ENCODE measurements at regions not wholly inside any gene's neighbourhood (a gene's known extent, or its start where the extent isn't known, plus 50 kb on each side); places are given as distances from the start of the nearest gene placed in this dataset.

DNA sequence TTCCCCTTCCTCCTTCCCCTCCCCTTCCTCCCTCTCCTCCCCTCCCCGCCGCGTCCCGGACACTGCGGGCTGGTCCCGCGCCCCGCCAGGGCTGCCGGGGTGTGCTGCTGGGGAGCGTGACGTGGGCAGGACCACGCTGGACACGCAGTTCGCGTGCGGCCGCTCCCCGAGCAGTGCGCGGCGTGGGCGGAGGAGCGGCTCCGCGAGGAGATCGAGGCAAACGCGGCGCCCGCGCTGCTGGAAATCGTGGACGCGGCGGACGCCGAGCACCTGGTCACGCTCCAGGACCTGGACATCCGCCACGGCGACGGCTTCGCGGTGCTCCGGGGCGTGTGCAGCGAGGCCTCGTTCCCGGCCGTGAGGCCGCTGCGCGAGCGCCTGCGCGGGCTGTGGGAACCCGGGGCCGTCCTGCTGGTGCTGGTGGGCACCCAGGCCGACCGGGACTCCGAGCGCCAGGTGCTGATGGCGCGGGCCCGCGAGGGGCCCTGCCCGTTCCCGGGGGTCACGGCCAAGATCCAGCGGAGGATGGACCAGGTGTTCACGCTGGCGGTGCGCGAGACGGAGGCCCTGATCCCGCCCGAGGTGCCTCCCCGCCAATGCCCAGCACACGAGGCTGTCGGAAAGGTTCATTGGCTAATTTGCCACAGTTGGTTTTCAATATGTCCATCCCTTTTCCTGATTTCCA, 84.3 kb downstream of the TNFAIP2 start:
- DNase-seq = no peak

- no peak for DNase-seq
Measured at GRCh38 chr14:103209054-103209453, 85.8 kb downstream of the TNFAIP2 start.

DNA sequence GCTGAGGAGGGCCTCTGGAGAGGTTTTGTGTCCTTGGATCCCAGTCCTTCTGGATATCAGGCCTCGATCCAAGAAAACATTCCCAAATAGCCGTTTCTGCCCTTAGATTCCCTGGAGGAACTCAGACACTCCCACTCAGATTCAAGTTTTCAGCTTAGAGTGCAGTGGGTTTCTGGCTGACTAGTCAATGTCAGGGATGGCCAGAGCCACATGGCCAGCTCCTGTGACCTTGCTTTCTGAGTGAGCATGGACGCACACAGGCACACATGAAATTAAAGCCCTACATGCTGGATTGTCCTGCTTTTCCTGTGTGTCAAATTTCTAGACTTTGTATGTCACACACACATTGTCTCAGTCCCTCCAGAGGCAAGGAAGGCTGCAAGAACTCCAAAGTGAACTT, 86.2 kb downstream of the TNFAIP2 start:
- no peak for DNase-seq

DNA sequence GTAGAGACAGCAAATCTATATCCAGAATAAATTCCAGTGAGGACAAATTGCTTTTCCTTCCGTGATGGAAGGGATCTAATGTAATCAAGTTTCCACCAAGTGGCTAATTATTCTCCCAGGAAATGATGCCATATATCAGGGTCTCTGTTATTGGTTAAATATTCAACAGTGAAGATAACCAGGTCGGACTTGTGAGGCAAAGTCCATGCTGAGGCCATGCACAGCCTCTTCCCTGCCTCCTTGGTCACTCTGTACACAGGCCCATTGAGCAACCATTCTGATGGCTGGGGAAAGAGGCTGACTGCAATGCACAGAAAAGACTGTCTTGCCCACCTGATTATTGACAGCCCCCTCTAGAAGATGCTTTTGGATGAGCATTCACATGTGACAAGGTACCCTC, 90.1 kb downstream of the TNFAIP2 start:
- no peak for DNase-seq

DNA sequence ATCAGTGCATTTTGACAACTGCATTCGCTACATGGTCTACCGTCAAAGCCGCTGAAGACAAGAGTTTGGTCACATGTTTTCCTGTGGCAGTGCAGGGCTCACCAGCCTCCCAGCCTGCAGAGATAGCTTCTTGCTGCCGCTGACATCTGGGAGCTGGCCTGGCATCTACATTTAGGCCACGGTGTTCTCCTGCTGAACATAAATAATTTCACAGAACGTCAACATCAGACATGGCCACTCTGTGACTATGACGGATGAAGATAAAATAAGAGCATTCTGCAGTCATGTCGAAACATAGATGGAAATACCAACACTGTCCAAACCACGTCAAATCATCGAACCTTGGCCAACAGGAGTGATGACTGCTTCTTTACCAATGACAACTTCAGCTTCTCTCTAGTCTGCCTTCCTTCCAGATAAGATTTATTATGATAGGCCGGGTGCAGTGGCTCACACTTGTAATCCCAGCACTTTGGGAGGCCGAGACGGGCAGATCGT, 91.2 kb downstream of the TNFAIP2 start:
- DNase-seq = no peak

GRCh38 chr14:103216399-103216798, 93.1 kb downstream of the TNFAIP2 start:
- DNase-seq = no peak

DNA sequence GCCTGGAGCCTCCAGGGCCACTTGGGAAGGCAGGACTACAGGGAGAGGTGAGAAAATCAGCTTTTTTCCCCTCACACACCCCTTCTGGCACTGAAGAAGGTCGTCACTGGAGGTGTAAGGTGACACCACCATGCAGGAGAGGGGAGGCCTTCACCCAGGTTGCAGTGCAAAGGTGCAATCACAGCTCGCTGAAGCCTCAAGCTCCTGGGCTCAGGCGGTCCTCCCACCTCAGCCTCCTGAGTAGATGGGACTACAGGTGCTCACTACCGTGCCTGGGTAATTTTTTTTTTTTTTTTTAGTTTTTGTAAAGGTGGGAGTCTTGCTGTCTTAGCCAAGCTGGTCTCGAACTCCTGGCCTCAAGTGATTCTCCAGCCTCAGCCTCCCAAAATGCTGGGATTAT, 93.6 kb downstream of the TNFAIP2 start:
- DNase-seq = no peak

- DNase-seq = no peak
Measured at GRCh38 chr14:103217538-103217937, 94.3 kb downstream of the TNFAIP2 start.

- no peak for DNase-seq
Measured at GRCh38 chr14:103220134-103220981, 97.1 kb downstream of the TNFAIP2 start.

GRCh38 chr14:103220982-103221641, 97.9 kb downstream of the TNFAIP2 start:
- no peak for DNase-seq

DNA sequence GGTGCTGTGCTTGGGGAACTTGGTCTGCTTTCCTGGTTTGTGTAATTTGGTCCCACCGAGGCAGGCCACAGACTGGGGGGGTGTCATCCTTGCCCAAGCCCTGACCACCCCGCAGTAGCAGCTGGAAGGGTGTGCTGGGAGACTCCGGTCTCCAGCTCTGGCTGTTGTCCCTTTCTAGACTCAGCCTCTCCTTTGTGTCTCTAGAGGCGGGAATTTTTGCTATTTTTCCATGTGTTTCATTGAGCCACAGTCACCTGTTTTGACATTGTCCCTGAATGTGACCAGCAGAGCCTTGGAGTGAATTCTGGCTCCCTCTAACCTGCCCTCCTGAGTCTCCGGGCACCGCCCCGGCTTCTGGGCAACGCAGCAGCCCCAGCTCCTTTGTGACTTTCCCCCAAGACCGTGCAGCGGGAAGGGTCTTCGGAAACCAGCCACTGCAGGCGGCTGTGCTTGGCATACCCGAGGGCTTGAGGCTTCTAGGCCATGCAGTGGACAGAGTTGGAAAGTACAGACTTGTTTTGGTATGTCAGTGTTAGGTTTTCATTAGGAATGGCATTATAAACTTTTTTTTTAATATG, 98.6 kb downstream of the TNFAIP2 start:
- DNase-seq = no peak

DNA sequence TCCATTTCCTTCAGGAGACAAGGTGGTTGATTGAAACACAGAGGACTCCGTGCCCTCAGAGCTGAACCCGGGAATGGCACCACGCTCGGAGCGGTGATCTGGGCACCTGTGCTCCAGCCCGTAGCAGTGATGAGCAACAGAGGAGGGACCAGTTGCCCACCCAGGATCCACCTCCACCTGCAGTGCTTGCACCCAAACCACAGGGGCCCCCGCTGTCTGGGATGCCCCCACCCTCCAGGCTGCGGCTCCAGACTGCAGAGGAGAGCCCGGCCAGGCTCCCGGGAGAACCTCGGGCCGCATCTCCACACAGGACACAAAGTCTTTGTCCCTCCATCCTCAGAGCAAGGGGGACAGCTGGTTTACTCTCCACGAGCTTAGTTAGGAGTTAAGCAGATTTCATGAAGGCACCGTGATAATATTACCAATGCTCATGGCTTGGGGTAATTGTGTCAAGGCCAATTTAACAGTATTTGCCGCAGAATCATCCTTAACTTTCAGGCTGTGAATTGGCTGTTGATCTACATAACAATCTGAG, 100.6 kb downstream of the TNFAIP2 start:
- no peak for DNase-seq

GRCh38 chr14:103225062-103225461, 101.8 kb downstream of the TNFAIP2 start:
- no peak for DNase-seq

DNA sequence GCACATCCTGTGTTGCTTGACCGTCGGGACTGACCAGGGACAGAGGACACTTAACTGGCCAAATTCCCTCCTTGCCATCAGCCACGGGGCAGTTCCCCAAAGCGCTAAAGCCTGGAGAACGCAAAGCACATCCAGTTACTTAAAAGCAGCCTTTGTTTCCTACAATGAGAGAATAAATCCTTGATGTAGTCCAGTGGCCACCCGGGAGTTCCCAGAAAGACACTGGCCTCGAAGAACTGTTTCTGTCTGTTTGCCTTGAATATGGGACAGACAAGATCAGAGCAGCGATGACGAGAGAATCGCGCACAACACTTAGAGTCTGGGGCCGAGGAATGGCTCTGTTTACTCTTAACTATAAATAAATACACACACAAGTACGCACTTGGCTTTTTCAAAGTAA, 102.2 kb downstream of the TNFAIP2 start:
- DNase-seq = no peak

DNA sequence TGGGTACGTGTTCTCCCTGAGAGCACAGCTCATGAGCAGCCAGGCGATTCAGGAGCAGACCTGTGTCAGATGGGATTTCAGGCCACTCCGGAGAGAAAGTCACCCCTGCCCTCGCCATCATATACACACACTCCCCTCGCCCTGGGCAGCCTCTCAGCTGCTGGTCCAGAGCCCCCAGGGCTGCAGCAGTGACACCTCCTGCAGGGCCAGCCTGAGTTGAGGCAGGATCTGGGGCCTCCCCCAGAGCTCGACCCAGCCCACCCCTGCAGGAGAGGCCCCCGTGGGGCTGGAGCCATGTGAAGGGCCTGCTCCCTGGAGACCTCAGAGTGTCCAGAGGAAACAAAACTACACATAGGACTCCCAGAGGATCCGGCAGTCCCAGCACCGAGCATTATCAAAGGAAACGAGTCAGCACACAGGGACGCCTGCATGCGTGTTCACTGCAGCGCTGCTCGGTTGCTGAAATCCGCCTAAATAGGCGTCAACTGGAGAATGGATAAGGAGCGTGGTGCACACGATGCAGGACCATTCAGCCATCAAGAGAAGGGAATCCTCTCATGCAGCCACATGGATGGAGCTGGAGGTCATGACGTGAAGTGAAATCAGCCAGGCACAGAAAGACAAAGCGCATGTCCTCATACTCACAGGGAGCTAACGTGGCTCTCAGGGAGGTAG, 104.0 kb downstream of the TNFAIP2 start:
- no peak for DNase-seq

GRCh38 chr14:103228076-103228806, 105.0 kb downstream of the TNFAIP2 start:
- no peak for DNase-seq

DNA sequence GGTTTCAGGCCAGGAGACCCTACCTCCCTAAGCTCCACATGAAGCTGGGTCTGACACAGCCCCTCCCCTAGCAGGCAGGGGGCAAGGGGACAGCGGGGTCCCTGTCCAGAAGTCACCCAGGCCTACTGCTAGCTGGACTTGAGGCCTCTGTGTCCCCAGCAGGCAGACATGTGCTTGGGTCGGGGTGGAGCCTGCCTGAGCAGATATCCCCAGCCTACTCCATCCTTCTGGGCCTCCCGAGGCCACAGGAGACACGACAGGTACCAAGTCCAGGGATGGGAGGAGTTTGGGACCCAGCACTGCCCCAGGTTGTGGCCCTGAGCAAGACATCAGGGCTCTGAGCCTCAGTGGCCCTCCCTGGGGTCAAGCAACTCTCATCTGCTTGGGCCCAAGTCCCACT, 105.2 kb upstream of the EIF5 start:
- no peak for DNase-seq

GRCh38 chr14:103230021-103230420, 104.0 kb upstream of the EIF5 start:
- no peak for DNase-seq

DNA sequence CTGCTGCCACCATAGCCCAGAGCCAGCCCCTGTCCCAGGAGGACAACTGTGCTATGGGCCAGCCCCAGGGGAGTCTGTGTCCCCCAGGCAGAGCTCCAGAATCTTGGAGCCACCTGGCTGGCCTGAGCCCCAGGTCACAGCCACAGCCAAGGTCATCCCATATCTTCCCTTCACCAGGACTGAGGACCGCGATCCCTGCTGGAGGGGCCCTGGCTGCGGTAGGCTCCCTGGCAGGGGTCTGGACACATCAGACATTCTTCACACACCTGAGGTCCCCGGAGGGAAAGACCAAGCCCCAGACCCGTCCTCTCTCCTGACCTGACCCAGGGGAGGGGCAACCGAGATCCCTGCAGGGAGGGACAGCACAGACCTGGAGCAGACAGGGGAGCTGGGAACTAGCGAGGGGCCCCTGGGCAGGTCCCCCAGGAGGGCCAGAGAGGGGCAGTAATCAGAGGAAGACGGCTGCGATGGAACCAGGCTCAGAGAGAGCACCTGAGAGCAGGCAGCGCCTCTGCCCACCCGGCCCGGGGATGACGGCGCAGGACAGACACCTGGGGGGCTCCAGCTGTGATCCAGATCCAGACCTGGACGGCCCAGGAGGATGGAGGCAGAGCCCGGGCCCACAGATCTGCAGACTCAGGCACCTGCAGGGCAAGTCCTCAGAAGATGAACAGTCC, 103.2 kb upstream of the EIF5 start:
- no peak for DNase-seq

DNA sequence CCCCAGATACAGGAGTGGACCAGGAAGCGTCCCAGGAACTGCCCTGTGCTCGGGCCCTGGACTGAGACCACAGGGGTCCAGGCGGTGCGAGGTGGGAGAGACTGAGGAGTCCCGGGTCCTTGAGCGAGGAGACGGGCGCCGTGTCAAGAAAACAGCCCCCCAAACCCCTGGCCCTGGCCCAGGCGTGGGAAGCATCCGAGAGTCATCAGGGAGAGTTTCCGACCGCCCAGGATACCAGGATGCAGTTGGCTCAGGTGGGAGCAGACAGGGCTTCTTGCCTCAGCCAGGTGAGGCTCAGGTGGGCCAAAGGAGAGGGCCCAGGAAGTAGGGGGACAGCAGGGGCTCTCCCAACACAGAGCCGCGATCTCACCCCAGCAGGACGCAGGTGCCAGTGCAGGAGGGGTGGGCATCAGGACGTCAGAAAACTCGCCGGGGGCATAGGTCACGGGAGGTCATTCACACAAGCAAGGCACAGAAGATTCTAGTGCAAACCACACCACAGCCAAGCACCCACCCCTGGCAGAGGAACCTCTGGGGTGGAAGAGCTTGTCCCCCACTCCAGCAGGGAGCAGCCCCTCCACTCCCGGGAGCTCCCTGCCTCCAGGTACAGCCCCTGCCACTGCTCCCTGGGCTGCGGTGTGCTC, 102.5 kb upstream of the EIF5 start:
- no peak for DNase-seq
